Esophagus squamous epithelium (tissue), 4 donors: ENCODE measurements at regions not wholly inside any gene's neighbourhood (a gene's known extent, or its start where the extent isn't known, plus 50 kb on each side); places are given as distances from the start of the nearest gene placed in this dataset.

Experiments
- CTCF ChIP-seq, 6 experiments: fragments of 450-650 bp in 4 of 6; fragments of 200-600 bp in 2 of 6; sonication (generic) in 2 of 6; IDR thresholded peaks; one replicate each; pipeline ENCODE4 v1.5.1; 2016 to 2019; ENCODE audit warnings: antibody characterized with exemption in 6 of 6, mild to moderate bottlenecking in 4 of 6, moderate library complexity in 4 of 6
- POLR2A ChIP-seq, 4 donors: fragments of 450-650 bp; IDR thresholded peaks; one replicate each; pipeline ENCODE4 v1.6.1; 2017; ENCODE audit warnings: antibody characterized with exemption in 4 of 4, mild to moderate bottlenecking in 4 of 4, moderate library complexity in 3 of 4

- TF ChIP-seq CTCF (IDR thresholded peaks at IDR 0.05), result no peak
- no peak for TF ChIP-seq POLR2A (IDR thresholded peaks at IDR 0.05)
These were observed 157.7 kb upstream of the B3GAT2 start for GRCh38 chr6:71114544-71114943.
